ENCODE measurements at regions not wholly inside any gene's neighbourhood (a gene's known extent, or its start where the extent isn't known, plus 50 kb on each side); places are given as distances from the start of the nearest gene placed in this dataset.

GRCh38 chr9:108515856-108516255 lies 339.9 kb downstream of the ACTL7B start:
- CTCF ChIA-PET = interaction anchor here (0.6 kb wide), 1 partner anchor 559 kb away, joined by 3 read pairs; no protein-coding TSS in a partner anchor
- no peak overlapping the region for H3K14ac ChIP-seq (replicated peaks; ENCODE audit: low read depth, low read length)
- H3K4me3 ChIP-seq (ENCODE audit: insufficient read depth, low read depth, low read length) = no peak overlapping the region
- DNase-seq (no peak), ATAC-seq (ENCODE audit: low read depth) (no peak)
- H3K4me1 ChIP-seq (ENCODE audit: control insufficient read depth, insufficient read depth, low read length) = peaks cover 3% of the 10 kb centered on the region
- H3K79me1 ChIP-seq (ENCODE audit: low read depth in 1 of 2, low read length in 2 of 2) = no peaks in the 10 kb centered on the region
- H3K27me3 ChIP-seq (ENCODE audit: control insufficient read depth, insufficient read depth, low read length) = no peaks in the 10 kb centered on the region
- 0 out of 2 replicates have a peak, but pooled peaks cover 1% of the 10 kb centered on the region for H3K9me1 ChIP-seq (ENCODE audit: insufficient read depth, low read length)
- POLR2A ChIA-PET (ENCODE audit: unreplicated experiment) = no interaction called here
- no peak overlapping the region for H2AK9ac ChIP-seq (replicated peaks; ENCODE audit: low read depth, low read length, poor library complexity)
- H2AK5ac ChIP-seq (ENCODE audit: low read depth, low read length) = no peak overlapping the region; the same call in 1 of the 2 replicates
- no peak overlapping the region for H3K56ac ChIP-seq (ENCODE audit: extremely low read depth, insufficient read depth, low read length)
- no peaks in the 10 kb centered on the region for H3K36me3 ChIP-seq (ENCODE audit: control insufficient read depth, insufficient read depth, low read length)
- WGBS, 2 experiments (ENCODE audit: extremely low coverage in 2 of 2, insufficient read length in 1 of 2) = no CpG with 5 or more reads among the region's 2 CpGs
- H3K9me3 ChIP-seq (ENCODE audit: control insufficient read depth, insufficient read depth, low read length) = no peaks in the 10 kb centered on the region
- H3K9ac ChIP-seq (ENCODE audit: low read depth, low read length) = no peak overlapping the region
- H4K8ac ChIP-seq (ENCODE audit: low read depth in 2 of 2, low read length in 2 of 2) = no peak overlapping the region
- no peak overlapping the region for H2AFZ ChIP-seq (replicated peaks; ENCODE audit: low read length, poor library complexity)
- H2BK120ac ChIP-seq (ENCODE audit: low read depth, low read length) = no peak overlapping the region
- TF ChIP-seq CTCF (conservative IDR thresholded peaks at IDR 0.05; ENCODE audit: low read depth, low read length) = 0 out of 2 replicates have a peak, but pooled peaks have one; percentile 2
- TF ChIP-seq POLR2A (IDR thresholded peaks at IDR 0.05; ENCODE audit: low read depth, low read length) = no peak
- no peak for TF ChIP-seq BHLHE40 (IDR thresholded peaks at IDR 0.05; ENCODE audit: low read depth, low read length)
- in situ Hi-C loops (cut with MboI; ENCODE audit: low sequenced_read_pairs) = no loop called here
- no peak overlapping the region for H4K91ac ChIP-seq (ENCODE audit: insufficient read depth, low read depth, low read length)
- no peak overlapping the region for H3K18ac ChIP-seq (ENCODE audit: low read depth, low read length)
- no peaks in the 10 kb centered on the region for H4K20me1 ChIP-seq (ENCODE audit: insufficient read depth, low read length)
- no peak overlapping the region for H4K5ac ChIP-seq (ENCODE audit: low read depth, low read length)
- no peak overlapping the region for H3K27ac ChIP-seq (ENCODE audit: insufficient read depth, low read length)
- no peak overlapping the region for H3K4ac ChIP-seq (ENCODE audit: low read depth, low read length)
- no peak overlapping the region for H2BK20ac ChIP-seq (ENCODE audit: low read depth, low read length)
- H3K4me2 ChIP-seq (ENCODE audit: low read depth, low read length) = no peak overlapping the region
- no TSS peak for BruUV-seq (replicated peaks)
- no peak overlapping the region; the same call in 1 of the 2 replicates for H3K23ac ChIP-seq (ENCODE audit: low read depth, low read length)
- intact Hi-C loops (cut with micrococcal nuclease) = no loop called here
- no peak overlapping the region for H2BK15ac ChIP-seq (ENCODE audit: low read depth, low read length)
- dilution Hi-C loops (cut with HindIII; ENCODE audit: low sequenced_read_pairs, unreplicated experiment) = no loop called here
- no peak overlapping the region for H2BK5ac ChIP-seq (ENCODE audit: low read depth, low read length, poor library complexity, severe bottlenecking)
